HCT116 (cell line): ENCODE measurements at regions not wholly inside any gene's neighbourhood (a gene's known extent, or its start where the extent isn't known, plus 50 kb on each side); places are given as distances from the start of the nearest gene placed in this dataset.

Experiments
- ATAC-seq: fragments of 200-7000 bp; cut with Tn5 transposase; 2 replicates; pipeline ENCODE4 v1.9.1; 2020; ENCODE audit warnings: mild to moderate bottlenecking, moderate library complexity
- BruUV-seq: library from RNA; stranded (reverse); fragments of 400-500 nt; replicated peaks from 2 replicates; lab custom pipeline; 2021; lab: Mats Ljungman, UMichigan
- CTCF ChIA-PET: fragments of 300-600 bp; sonication (Branson Sonifier 250); formaldehyde crosslinking; loops from one replicate; lab custom pipeline; 2021; ENCODE audit warnings: antibody characterized with exemption; lab: Charles Lee
- POLR2A ChIA-PET: fragments of 300-600, 350-600 bp; sonication (Branson Sonifier 250); formaldehyde crosslinking; loops from one replicate; lab custom pipeline; 2021; ENCODE audit warnings: antibody characterized with exemption; lab: Charles Lee
- RAD21 ChIA-PET, 2 experiments: fragments of 300-600 bp; sonication (Branson Sonifier 250); formaldehyde crosslinking; loops; one replicate each; lab custom pipeline; 2023; ENCODE audit warnings: low total read pairs in 2 of 2; ENCODE audit not compliant: uncharacterized antibody in 2 of 2, unreplicated experiment in 2 of 2, low non-redundant PET in 1 of 2; lab: Charles Lee
- DNase-seq: peaks from one replicate; pipeline ENCODE4 v3.0.0-alpha.2; 2010; ENCODE audit warnings: low read depth, low spot score
- H2AFZ ChIP-seq: fragments of 200-600 bp; shearing (Covaris generic), sonication (generic); 2 replicates; pipeline ENCODE4 v1.6.1; 2017; ENCODE audit warnings: low read depth, mixed run types, mixed read lengths, antibody characterized with exemption, low read length; ENCODE audit not compliant: poor library complexity, severe bottlenecking
- H3K27ac ChIP-seq: 2 replicates; pipeline ENCODE4 v1.5.1; 2012; ENCODE audit warnings: low read depth, low read length
- H3K27me3 ChIP-seq: fragments of 200-600 bp; sonication (generic); 2 replicates; pipeline ENCODE4 v1.6.1; 2016; ENCODE audit warnings: mixed run types, low read length, mixed read lengths; ENCODE audit not compliant: insufficient read depth
- H3K36me3 ChIP-seq, 2 experiments: fragments of 200-500 bp in 1 of 2; fragments of 200-600 bp in 1 of 2; sonication (Bioruptor generic) in 1 of 2; sonication (generic) in 1 of 2; 2 replicates each; pipeline versions ENCODE4 v1.5.1 to v1.6.1; 2014 to 2016; ENCODE audit warnings: low read length in 2 of 2, inconsistent platforms in 1 of 2, mixed read lengths in 1 of 2, mixed run types in 1 of 2; ENCODE audit not compliant: insufficient read depth in 2 of 2, control insufficient read depth in 1 of 2
- H3K4me1 ChIP-seq, 2 experiments: fragments of 200-600 bp in 1 of 2; sonication (generic) in 1 of 2; 2 replicates each; pipeline versions ENCODE4 v1.5.1 to v1.6.1; 2012 to 2017; ENCODE audit warnings: low read length in 2 of 2, inconsistent platforms in 1 of 2, mild to moderate bottlenecking in 1 of 2, mixed read lengths in 1 of 2, mixed run types in 1 of 2, moderate library complexity in 1 of 2; ENCODE audit not compliant: insufficient read depth in 2 of 2, control insufficient read depth in 1 of 2
- H3K4me2 ChIP-seq: fragments of 200-600 bp; sonication (generic); 2 replicates; pipeline ENCODE4 v1.6.1; 2017; ENCODE audit warnings: mixed run types, low read length, mixed read lengths
- H3K4me3 ChIP-seq, 2 experiments: fragments of 200-600 bp in 1 of 2; sonication (generic) in 1 of 2; replicated peaks in 1 of 2; 2 replicates each; pipeline ENCODE4 v1.5.1; 2011 to 2016; ENCODE audit warnings: low read length in 2 of 2, control low read depth in 1 of 2, low read depth in 1 of 2, mild to moderate bottlenecking in 1 of 2, mixed read lengths in 1 of 2, mixed run types in 1 of 2
- H3K79me2 ChIP-seq: fragments of 200-600 bp; sonication (generic); 2 replicates; pipeline ENCODE4 v1.6.1; 2017; ENCODE audit warnings: mild to moderate bottlenecking, mixed run types, low read length, moderate library complexity, mixed read lengths; ENCODE audit not compliant: insufficient read depth
- H3K9ac ChIP-seq: fragments of 200-600 bp; sonication (generic); 2 replicates; pipeline ENCODE4 v1.6.1; 2016; ENCODE audit warnings: low read length, mixed read lengths
- H3K9me2 ChIP-seq: fragments of 200-600 bp; sonication (generic), shearing (Covaris generic); 2 replicates; pipeline ENCODE4 v1.6.1; 2017; ENCODE audit warnings: mixed run types, mild to moderate bottlenecking, moderate library complexity; ENCODE audit not compliant: insufficient read depth
- H3K9me3 ChIP-seq, 2 experiments: fragments of 200-500 bp in 1 of 2; fragments of 200-600 bp in 1 of 2; sonication (Bioruptor generic) in 1 of 2; sonication (generic) in 1 of 2; 2 replicates each; pipeline ENCODE4 v1.6.1; 2014 to 2017; ENCODE audit warnings: low read length in 2 of 2, mixed read lengths in 2 of 2, inconsistent platforms in 1 of 2, low read depth in 1 of 2, mild to moderate bottlenecking in 1 of 2, mixed run types in 1 of 2, moderate library complexity in 1 of 2; ENCODE audit not compliant: control insufficient read depth in 1 of 2, insufficient read depth in 1 of 2
- H4K20me1 ChIP-seq: fragments of 200-600 bp; sonication (generic), shearing (Covaris generic); 2 replicates; pipeline ENCODE4 v1.6.1; 2017; ENCODE audit warnings: mixed run types, mild to moderate bottlenecking, moderate library complexity; ENCODE audit not compliant: insufficient read depth
- ATF3 ChIP-seq: IDR thresholded peaks from 2 replicates; pipeline ENCODE4 v1.6.1; 2012
- CBX3 ChIP-seq: IDR thresholded peaks from 2 replicates; pipeline ENCODE4 v1.6.1; 2012; ENCODE audit warnings: low read depth
- CEBPB ChIP-seq: IDR thresholded peaks from 2 replicates; pipeline ENCODE4 v1.6.1; 2012; ENCODE audit warnings: low read depth
- CTCF ChIP-seq, 3 experiments: fragments of 200-600 bp in 1 of 3; sonication (generic) in 1 of 3; IDR thresholded peaks in 2 of 3; conservative IDR thresholded peaks in 1 of 3; 2 replicates each; pipeline ENCODE4 v1.5.1; 2012 to 2017; ENCODE audit warnings: low read depth in 2 of 3, low read length in 2 of 3, antibody characterized with exemption in 1 of 3, borderline replicate concordance in 1 of 3, control low read depth in 1 of 3, mild to moderate bottlenecking in 1 of 3, mixed read lengths in 1 of 3, mixed run types in 1 of 3, moderate library complexity in 1 of 3; ENCODE audit not compliant: insufficient read depth in 1 of 3
- ELF1 ChIP-seq: IDR thresholded peaks from 2 replicates; pipeline ENCODE4 v1.6.1; 2012; ENCODE audit warnings: low read depth, borderline replicate concordance
- POLR2A ChIP-seq: IDR thresholded peaks from 2 replicates; pipeline ENCODE4 v1.7.0; 2011; ENCODE audit warnings: borderline replicate concordance; ENCODE audit not compliant: insufficient read depth, insufficient read length; ENCODE audit errors: extremely low read depth
- POLR2AphosphoS5 ChIP-seq: IDR thresholded peaks from 2 replicates; pipeline ENCODE4 v1.6.1; 2011; ENCODE audit warnings: mild to moderate bottlenecking, low read depth, low read length, moderate library complexity
- RAD21 ChIP-seq: IDR thresholded peaks from 2 replicates; pipeline ENCODE4 v1.6.1; 2012; ENCODE audit warnings: low read depth, mild to moderate bottlenecking
- REST ChIP-seq: IDR thresholded peaks from 2 replicates; pipeline ENCODE4 v1.6.1; 2012; ENCODE audit warnings: low read depth
- SIN3A ChIP-seq: IDR thresholded peaks from 2 replicates; pipeline ENCODE4 v1.6.1; 2012; ENCODE audit warnings: low read depth
- TCF7L2 ChIP-seq: IDR thresholded peaks from 2 replicates; pipeline ENCODE4 v1.7.0; 2011; ENCODE audit warnings: borderline replicate concordance, inconsistent platforms; ENCODE audit not compliant: insufficient read depth, insufficient read length; ENCODE audit errors: extremely low read depth
- YY1 ChIP-seq: IDR thresholded peaks from 2 replicates; pipeline ENCODE4 v1.6.1; 2011; ENCODE audit warnings: low read length, low read depth, moderate library complexity, mild to moderate bottlenecking; ENCODE audit not compliant: insufficient replicate concordance; ENCODE audit errors: extremely low read depth
- ZBTB33 ChIP-seq: IDR thresholded peaks from 2 replicates; pipeline ENCODE4 v1.6.1; 2011; ENCODE audit warnings: mild to moderate bottlenecking, low read length, moderate library complexity; ENCODE audit not compliant: insufficient replicate concordance; ENCODE audit errors: extremely low read depth
- ZFX ChIP-seq: fragments of 450-650 bp; IDR thresholded peaks from 2 replicates; pipeline ENCODE4 v1.6.1; 2017
- ZNF274 ChIP-seq: fragments of 200-500 bp; sonication (Bioruptor generic); IDR thresholded peaks from 2 replicates; pipeline ENCODE4 v1.6.1; 2014; ENCODE audit warnings: mild to moderate bottlenecking, low read depth, low read length, inconsistent platforms
- intact Hi-C: fragments of 100-400 bp; cut with micrococcal nuclease; formaldehyde crosslinking; loops from 2 replicates; pipeline ENCODE4 v1.10.0; 2022

GRCh38 chr1:187096689-187097088 is 267.9 kb downstream of the PLA2G4A start:
- no TSS peak for BruUV-seq
- H2AFZ ChIP-seq, result no peak overlapping the region
- no peaks in the 10 kb centered on the region for H3K9me2 ChIP-seq
- ChIA-PET CTCF (no interaction called here), RAD21 (no interaction called here), POLR2A (no interaction called here)
- no peaks in the 10 kb centered on the region for H3K4me1 ChIP-seq
- H3K9me3 ChIP-seq, result no peaks in the 10 kb centered on the region
- no peak overlapping the region for H3K9ac ChIP-seq
- intact Hi-C loops, result no loop called here
- no peak overlapping the region for H3K4me3 ChIP-seq
- no peak for DNase-seq
- no peak overlapping the region for H3K4me2 ChIP-seq
- H3K27me3 ChIP-seq, result no peaks in the 10 kb centered on the region
- H3K36me3 ChIP-seq, result no peaks in the 10 kb centered on the region
- TF ChIP-seq RAD21, result no peak
- no peak for TF ChIP-seq ELF1
- no peak for TF ChIP-seq YY1
- no peak for TF ChIP-seq CTCF (IDR thresholded peaks at IDR 0.05 in 2 of 3, conservative IDR thresholded peaks at IDR 0.05 in 1 of 3; ENCODE audit: borderline replicate concordance in 1 of 3, insufficient read depth in 1 of 3, low read depth in 2 of 3, low read length in 2 of 3)
- TF ChIP-seq CEBPB, result no peak
- no peak for TF ChIP-seq ZFX
- no peak for TF ChIP-seq POLR2AphosphoS5
- TF ChIP-seq ZBTB33, result no peak
- no peak for TF ChIP-seq SIN3A
- TF ChIP-seq REST, result no peak
- no peak for TF ChIP-seq POLR2A
- no peak for TF ChIP-seq ATF3
- no peak for TF ChIP-seq ZNF274
- no peak for TF ChIP-seq CBX3
- TF ChIP-seq TCF7L2, result no peak
- no peaks in the 10 kb centered on the region for H3K79me2 ChIP-seq
- no peak for ATAC-seq
- H3K27ac ChIP-seq, result no peak overlapping the region
- H4K20me1 ChIP-seq, result no peaks in the 10 kb centered on the region
